ENCODE measurements at regions not wholly inside any gene's neighbourhood (a gene's known extent, or its start where the extent isn't known, plus 50 kb on each side); places are given as distances from the start of the nearest gene placed in this dataset.

DNA sequence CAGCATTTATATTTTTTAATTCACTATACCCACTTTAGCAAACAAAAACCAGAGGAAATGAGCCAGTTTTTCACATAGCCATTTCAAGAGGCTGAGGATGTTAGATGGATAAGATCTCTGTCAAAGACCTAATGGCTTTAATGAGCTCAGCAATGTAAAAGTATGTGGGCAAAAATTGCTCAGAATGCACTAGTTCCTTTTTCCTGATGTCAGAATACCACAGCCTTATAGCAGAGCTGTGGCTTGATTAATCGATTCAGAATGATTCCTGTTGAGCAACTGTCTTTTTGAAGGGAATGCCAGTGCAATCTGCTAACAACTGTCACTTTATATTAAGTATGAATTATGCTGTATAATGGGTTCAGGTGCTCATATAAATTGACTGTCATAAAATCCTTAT lies 100.6 kb upstream of the HIVEP1 start:
- Histone ChIP-seq H3K27me3 (no peaks in the 10 kb centered on the region), H3K36me3 (no peaks in the 10 kb centered on the region), H3K9me3 (no peaks in the 10 kb centered on the region), H3K4me3 (no peak overlapping the region), H3K4me1 (no peaks in the 10 kb centered on the region), H3K27ac (no peak overlapping the region)
- no peak for TF ChIP-seq POLR2A (IDR thresholded peaks at IDR 0.05)
- TF ChIP-seq, protein P1, sequence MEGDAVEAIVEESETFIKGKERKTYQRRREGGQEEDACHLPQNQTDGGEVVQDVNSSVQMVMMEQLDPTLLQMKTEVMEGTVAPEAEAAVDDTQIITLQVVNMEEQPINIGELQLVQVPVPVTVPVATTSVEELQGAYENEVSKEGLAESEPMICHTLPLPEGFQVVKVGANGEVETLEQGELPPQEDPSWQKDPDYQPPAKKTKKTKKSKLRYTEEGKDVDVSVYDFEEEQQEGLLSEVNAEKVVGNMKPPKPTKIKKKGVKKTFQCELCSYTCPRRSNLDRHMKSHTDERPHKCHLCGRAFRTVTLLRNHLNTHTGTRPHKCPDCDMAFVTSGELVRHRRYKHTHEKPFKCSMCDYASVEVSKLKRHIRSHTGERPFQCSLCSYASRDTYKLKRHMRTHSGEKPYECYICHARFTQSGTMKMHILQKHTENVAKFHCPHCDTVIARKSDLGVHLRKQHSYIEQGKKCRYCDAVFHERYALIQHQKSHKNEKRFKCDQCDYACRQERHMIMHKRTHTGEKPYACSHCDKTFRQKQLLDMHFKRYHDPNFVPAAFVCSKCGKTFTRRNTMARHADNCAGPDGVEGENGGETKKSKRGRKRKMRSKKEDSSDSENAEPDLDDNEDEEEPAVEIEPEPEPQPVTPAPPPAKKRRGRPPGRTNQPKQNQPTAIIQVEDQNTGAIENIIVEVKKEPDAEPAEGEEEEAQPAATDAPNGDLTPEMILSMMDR (IDR thresholded peaks at IDR 0.05), result no peak
- intact Hi-C loops (cut with DNase I; ENCODE audit: low total_unique reads), result no loop called here
- no peak for DNase-seq

DNA sequence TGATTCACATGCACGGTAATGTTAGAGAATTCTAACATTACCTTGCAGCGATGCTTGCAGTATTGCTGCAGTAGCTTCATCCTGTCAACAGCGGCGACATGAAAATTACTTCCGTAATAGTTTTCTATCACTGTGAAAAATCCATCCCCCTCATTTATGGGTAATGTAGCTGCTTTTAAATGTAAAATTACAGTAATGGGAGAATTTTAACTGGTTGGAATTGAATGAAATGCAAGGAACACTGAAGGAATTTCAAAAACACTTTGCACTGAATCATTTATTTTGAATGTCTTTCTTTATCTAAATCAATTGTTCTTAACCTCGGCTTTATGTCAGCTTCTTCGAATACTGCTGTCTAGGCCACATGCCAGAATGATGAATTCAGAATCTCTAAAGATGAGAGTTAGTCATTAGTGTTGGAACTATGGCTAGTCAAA lies 102.4 kb upstream of the HIVEP1 start:
- Histone ChIP-seq H3K9me3 (no peaks in the 10 kb centered on the region), H3K4me3 (no peak overlapping the region), H3K36me3 (no peaks in the 10 kb centered on the region), H3K27me3 (no peaks in the 10 kb centered on the region), H3K4me1 (no peaks in the 10 kb centered on the region), H3K27ac (no peak overlapping the region)
- no peak for DNase-seq
- no peak for TF ChIP-seq POLR2A (IDR thresholded peaks at IDR 0.05)
- TF ChIP-seq, protein P1 (IDR thresholded peaks at IDR 0.05), result no peak
- intact Hi-C loops (cut with DNase I; ENCODE audit: low total_unique reads), result no loop called here

- H3K4me1 ChIP-seq, result no peaks in the 10 kb centered on the region
- intact Hi-C loops (cut with DNase I; ENCODE audit: low total_unique reads), result no loop called here
Measured at GRCh38 chr6:11908436-11909105, 103.5 kb upstream of the HIVEP1 start.

DNA sequence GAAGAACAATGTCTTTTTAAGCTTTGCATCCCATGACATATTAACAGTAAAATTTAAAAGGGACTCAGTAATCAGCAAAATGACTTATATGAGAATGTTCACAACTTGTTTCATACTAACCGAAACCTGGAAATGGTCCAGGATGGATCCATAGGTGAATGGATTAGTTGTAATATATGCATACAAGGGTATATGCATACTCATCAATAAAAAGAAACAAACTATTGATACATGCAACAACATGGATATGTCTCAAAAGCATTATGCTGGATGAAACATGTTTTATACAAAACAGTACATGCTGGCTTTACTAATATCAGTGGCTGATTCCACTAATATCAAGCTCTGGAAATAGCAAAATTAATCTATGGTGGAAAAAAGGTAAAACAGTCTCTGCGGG lies 108.5 kb upstream of the HIVEP1 start:
- DNase-seq, result no peak
- no peak for TF ChIP-seq POLR2A (IDR thresholded peaks at IDR 0.05)
- TF ChIP-seq, protein P1 (IDR thresholded peaks at IDR 0.05), result no peak
- H3K36me3 ChIP-seq, result no peaks in the 10 kb centered on the region
- no peaks in the 10 kb centered on the region for H3K9me3 ChIP-seq
- intact Hi-C loops (cut with DNase I; ENCODE audit: low total_unique reads), result no loop called here
- no peaks in the 10 kb centered on the region for H3K27me3 ChIP-seq
- no peaks in the 10 kb centered on the region for H3K4me1 ChIP-seq
- no peak overlapping the region for H3K4me3 ChIP-seq
- no peak overlapping the region for H3K27ac ChIP-seq

More at GRCh38 chr6:11908436-11909105, 103.5 kb upstream of the HIVEP1 start:
- TF ChIP-seq, protein P1 (IDR thresholded peaks at IDR 0.05), result no peak
- no peak for TF ChIP-seq POLR2A (IDR thresholded peaks at IDR 0.05)
- no peak for DNase-seq
- no peak overlapping the region for H3K27ac ChIP-seq
- no peak overlapping the region for H3K4me3 ChIP-seq
- no peaks in the 10 kb centered on the region for H3K27me3 ChIP-seq
- no peaks in the 10 kb centered on the region for H3K9me3 ChIP-seq
- no peaks in the 10 kb centered on the region for H3K36me3 ChIP-seq

GRCh38 chr6:11902527-11902926 lies 109.6 kb upstream of the HIVEP1 start:
- TF ChIP-seq POLR2A (IDR thresholded peaks at IDR 0.05), result no peak
- TF ChIP-seq, protein P1 (IDR thresholded peaks at IDR 0.05), result no peak
- DNase-seq, result no peak
- Histone ChIP-seq H3K27ac (no peak overlapping the region), H3K4me1 (no peaks in the 10 kb centered on the region), H3K4me3 (no peak overlapping the region), H3K36me3 (no peaks in the 10 kb centered on the region), H3K9me3 (no peaks in the 10 kb centered on the region), H3K27me3 (no peaks in the 10 kb centered on the region)
- intact Hi-C loops (cut with DNase I; ENCODE audit: low total_unique reads), result no loop called here
